IPS DF 4.7 (cell line): ENCODE measurements at regions not wholly inside any gene's neighbourhood (a gene's known extent, or its start where the extent isn't known, plus 50 kb on each side); places are given as distances from the start of the nearest gene placed in this dataset.

Experiments used
- DNase-seq: peaks from one replicate; pipeline ENCODE4 v3.0.0-alpha.2; 2013; ENCODE audit warnings: low spot score; ENCODE audit errors: extremely low read depth

DNA sequence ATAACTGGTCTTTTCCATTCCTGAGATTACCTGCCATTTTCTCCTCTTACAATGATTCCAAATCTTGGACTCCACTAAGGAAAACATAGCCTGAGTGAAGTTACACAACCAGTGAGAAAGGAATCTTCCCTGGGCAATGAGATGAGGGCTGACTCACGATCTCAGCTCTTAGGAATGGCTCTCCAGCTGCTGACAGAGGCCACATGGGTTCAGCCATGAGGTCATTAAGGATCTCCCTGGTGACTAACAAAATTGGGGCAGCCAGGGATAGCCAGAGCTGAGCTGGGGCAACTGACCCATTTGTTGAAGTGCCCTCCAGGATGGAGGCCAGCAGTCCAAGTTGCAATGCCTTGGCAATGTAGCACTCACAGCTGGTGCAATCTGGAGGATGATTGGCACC lies 78.7 kb upstream of the MKLN1 start:
- no peak for DNase-seq

DNA sequence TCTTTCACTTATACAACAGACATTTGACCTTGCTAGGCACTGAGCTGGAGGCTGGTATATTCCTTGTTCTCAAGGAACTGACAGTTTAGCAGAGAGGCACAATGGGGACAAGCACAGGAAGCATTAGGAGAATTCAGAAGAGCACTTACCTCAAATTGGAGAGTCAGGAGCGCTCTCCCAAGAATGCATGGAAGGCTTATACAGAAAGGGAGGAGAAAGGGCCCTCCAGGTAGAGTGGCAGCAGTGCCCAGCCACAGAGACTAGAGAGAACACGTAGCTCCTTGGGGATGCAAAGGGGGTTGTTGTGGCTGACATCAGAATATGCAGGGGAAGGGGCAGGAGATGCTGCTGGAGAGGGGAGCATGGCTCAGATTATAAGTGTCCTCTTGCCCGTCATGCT lies 78.2 kb upstream of the MKLN1 start:
- no peak for DNase-seq

DNA sequence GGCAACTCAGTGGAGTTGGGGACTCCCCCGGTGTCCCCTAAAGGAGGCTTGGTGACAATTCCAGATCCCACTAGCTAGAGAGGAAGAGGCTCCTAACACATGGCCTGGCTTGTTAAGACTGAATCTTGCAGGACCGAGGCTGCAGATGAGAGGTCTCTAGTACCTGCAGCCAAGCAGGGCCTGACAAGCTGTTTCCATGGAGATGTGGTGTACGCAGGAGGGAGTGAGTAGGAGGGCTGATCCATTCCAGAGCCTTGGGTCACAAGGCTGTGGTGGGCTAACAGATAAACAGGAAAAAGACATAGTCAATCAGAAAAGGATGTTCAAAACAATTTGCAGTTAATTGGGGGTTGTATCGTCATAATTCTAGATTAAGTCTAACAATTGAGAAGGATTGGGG lies 77.3 kb upstream of the MKLN1 start:
- no peak for DNase-seq

DNA sequence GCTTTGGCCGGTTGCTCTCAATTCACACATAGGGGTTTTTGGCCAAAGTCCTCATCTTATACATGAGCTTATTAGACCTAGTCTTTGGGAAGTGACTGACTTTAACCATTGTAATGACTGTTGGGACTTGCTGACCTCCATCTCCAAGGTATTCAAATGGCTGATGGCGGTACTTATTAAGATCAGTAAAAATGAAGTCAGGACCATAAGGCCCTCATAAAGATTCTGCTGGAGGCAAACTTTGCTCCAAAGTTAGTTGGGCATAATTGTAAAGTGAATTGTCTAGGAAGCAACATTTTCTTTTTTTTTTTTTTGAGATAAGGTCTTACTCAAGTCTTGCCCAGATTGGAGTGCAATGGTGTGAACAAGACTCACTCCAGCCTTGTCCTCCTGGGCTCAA lies 76.3 kb upstream of the MKLN1 start:
- no peak for DNase-seq

DNA sequence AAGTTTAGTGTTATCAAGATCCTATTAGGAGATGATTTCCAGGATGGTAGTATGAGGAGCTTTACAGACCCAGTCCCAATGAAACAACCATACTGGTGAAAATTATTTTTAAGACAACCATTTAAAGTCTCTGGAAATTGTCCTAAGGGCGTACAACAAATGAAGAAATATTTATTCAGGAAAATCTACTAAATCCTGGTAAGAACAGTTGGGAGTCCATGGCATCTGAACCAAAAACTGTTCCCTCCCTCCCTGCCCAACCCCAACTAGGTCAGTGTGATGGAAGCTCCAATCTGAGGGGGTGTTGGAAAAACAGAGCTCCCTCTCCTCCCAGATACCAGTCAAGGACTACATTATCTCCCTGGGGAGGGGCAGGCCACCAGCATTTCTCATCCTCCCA lies 74.7 kb upstream of the MKLN1 start:
- DNase-seq: no peak

DNA sequence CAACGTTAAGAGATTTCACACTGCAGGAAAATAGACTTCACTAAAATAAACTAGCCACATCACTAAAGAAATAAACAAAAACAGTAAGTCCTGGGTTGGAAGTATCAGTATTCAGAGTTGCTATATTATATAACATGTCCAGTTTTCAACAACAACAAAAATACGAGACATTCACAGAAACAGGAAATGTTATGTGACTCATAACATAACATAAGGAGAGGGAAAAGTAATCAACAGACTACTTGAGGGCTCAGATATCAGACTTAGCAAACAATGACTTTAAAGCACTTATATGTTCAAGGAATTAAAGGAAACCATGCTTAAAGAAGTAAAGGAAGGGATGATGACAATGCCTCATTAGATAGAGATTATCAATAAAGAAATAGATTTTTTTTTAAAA lies 73.5 kb upstream of the MKLN1 start:
- DNase-seq: no peak

DNA sequence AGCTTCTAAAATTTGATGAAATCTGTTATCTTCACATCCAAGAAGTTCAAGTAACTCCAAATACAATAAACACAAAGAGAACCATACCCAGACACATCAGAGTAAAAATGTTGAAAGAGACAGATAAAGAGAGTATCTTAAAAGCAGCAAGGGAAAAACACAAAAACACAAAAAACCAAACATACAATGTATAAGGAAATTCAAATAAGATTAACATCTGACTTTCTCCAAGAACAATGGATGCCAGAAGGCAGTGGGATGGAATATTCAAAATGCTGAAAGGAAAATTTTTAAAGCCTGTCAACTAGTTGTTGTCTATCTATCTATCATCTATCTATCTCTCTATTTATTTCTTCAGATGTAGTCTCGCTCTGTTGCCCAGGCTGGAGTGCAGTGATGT lies 72.4 kb upstream of the MKLN1 start:
- DNase-seq: no peak

DNA sequence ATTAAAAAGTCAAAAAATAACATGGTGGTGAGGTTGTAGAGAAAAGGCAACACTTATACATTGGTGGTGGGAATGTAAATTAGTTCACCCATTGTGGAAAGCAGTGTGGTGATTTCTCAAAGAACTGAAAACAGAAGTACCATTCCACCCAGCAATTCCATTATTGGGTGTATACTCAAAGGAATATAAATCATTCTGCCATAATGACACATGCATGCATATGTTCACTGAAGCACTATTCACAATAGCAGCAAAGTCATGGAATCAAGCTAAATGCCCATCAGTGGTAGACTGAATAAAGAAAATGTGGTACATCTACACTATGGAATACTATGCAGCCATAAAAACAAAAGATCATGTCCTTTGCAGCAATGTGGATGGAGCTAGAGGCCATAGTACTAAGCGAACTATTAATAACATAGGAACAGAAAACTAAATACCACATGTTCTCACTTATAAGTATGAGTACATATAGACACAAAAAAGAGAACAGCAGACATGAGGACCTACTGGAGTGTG lies 66.1 kb upstream of the MKLN1 start:
- no peak for DNase-seq

DNA sequence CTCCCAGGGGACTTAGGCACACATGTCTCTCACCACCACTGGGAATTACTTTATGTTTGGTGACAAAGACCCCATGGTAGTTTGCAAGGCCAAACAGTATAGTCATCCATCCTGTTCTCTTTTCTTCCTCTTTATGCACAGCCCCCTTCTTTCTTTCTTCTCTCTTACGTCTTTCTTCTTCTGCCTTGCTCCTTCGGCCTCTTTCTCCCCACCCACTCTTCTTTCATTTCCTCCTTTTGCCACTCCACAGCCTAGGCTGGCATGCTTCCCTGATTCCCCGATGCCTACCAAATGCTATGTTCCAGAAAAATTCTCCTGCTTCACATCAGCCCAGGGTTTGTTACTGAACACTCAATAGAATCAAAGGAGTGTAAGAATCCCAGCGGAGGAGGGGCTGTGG lies 62.4 kb upstream of the MKLN1 start:
- DNase-seq: no peak

DNA sequence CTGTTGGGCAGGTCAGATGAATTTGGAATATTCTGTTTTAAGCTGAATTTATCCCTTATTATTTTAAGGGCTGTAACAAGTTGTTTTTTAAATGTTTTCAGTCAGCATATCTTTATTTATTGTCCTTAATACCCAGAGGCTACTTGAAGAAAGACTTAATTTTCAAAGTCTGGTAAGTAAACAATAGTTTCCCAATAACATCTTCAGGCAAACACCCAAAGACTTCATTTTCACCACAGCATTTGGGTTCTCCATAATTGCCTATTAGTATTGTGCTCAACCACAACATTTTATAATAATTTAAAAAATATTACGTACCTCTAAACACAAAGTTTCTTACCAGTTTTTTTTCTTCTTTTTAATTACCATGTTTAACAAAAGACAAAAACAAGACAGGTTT lies 60.0 kb upstream of the MKLN1 start:
- DNase-seq: no peak

DNA sequence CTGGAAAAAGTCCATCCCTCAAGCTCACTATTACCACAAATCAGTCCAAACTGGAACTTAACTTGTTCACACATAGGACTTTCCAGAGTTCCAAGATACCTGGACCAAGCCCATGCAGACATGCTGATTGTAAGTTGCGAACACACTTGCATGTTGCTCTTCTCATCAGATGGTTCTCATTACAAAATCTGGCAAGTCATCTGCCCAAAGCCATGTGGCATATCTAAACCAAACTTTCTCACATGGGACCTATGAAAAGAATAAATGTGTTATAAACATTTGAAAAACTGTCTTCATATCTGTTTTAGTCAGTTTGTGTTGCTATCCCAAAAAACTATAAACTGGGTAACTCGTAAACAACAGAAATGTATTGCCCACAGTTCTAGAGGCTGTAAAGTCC lies 58.8 kb upstream of the MKLN1 start:
- no peak for DNase-seq

DNA sequence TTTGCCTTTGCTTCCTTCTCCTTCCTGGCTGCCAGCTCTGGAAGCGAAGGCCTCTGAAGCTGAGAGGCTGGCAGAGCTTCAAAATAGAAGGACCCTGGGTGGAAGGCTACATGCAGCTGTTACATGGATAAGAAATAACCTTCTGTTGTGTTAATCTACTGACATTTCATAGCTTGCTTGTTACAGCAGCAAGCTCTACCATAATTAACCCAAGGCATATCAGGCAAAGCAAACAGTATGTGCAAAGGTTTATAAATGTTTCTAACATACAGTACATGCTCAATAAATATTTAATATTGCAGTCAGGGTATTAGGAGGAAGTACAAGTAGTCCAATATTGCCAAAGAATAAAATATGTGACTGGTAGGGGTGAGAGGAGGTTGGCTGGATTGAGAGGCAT lies 55.6 kb upstream of the MKLN1 start:
- no peak for DNase-seq

DNA sequence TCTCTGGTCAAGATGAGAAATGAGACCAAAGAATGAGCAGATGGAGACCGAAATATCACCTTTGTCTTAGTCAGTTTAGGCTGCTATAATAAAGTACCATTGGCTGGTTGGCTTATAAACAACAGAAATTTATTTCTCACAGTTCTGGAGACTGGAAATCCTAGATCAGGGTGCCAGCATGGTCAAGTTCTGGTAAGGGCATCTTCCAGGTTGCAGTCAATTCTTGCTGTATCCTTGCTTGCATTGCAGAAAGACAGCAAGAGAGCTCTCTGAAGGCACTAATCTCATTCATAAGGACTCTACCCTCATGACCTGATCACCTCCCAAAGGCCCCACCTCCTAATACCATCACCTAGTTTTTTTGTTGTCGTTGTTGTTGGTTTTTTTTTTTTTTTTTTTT lies 52.7 kb upstream of the MKLN1 start:
- DNase-seq: no peak

DNA sequence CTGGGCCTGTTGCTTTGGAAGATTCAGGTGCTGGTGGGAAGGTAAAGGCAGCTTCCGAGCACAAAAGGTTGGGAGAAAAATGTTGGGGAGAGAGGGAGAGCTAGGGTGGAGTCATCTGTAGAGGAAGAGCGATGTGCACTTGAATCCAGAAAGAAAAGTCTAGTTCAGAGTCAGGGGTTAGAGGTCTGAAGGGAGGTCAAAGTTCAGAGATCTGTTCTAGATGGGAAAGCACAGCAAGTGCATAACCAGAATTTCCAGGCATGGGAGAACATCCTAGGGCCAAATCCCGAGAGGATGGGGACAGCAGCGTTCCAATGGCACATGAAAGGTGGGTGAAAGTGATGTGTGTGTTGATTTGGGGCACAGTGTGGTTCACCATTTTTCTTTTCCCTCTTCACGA lies 51.5 kb upstream of the MKLN1 start:
- DNase-seq: no peak

DNA sequence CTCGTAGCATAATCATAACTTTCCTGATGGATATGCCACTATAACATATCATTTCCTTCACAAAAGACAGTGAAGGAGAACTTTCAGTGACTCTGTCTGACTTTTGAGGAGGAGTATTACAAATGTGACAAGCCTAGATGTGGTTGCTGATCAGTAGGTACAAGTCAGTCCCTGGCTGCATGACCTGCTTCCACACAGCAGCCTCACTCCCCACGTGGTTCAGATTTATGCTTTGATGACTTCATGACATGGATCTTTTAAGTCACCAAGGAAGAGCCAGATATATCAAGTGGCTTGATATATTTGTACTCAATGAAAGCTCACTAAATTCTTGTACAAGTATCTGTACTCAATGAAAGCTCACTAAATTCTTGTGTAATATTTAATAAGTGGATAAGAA lies 50.9 kb upstream of the MKLN1 start:
- DNase-seq: no peak
